ENCODE measurements at regions not wholly inside any gene's neighbourhood (a gene's known extent, or its start where the extent isn't known, plus 50 kb on each side); places are given as distances from the start of the nearest gene placed in this dataset.

GRCh38 chrX:81003491-81004185 is 194.0 kb upstream of the BRWD3 start:
- no peak for ATAC-seq
- Mint-ChIP-seq H3K4me3 (no peak overlapping the region), H3K4me1 (no peaks in the 10 kb centered on the region), H3K36me3 (ENCODE audit: low read depth) (no peaks in the 10 kb centered on the region), H3K27me3 (ENCODE audit: insufficient read depth, low read depth, poor library complexity) (peaks cover 1% of the 10 kb centered on the region), H3K27ac (no peak overlapping the region), H3K9me3 (peaks cover 36% of the 10 kb centered on the region)
- DNase-seq (ENCODE audit: low spot score): no peak
- no peak overlapping the region for H2AFZ ChIP-seq
- no peaks in the 10 kb centered on the region for H3K4me1 ChIP-seq (ENCODE audit: insufficient read depth)
- no peak overlapping the region for H3K4me3 ChIP-seq
- H3K9me2 ChIP-seq (ENCODE audit: insufficient read depth): no peaks in the 10 kb centered on the region
- no peak overlapping the region for H3K27ac ChIP-seq (ENCODE audit: low read depth)
- no peaks in the 10 kb centered on the region for H3K36me3 ChIP-seq (ENCODE audit: insufficient read depth)
- no peaks in the 10 kb centered on the region for H3K27me3 ChIP-seq (ENCODE audit: insufficient read depth)
- no peaks in the 10 kb centered on the region for H4K20me1 ChIP-seq (replicated peaks; ENCODE audit: insufficient read depth)
- H3K79me2 ChIP-seq (replicated peaks; ENCODE audit: insufficient read depth): no peaks in the 10 kb centered on the region
- no peak overlapping the region for H3K4me2 ChIP-seq
- TF ChIP-seq POLR2AphosphoS5 (IDR thresholded peaks at IDR 0.05; ENCODE audit: low read depth): no peak
- no peak for TF ChIP-seq ZNF462 (CRISPR knock-in tag; IDR thresholded peaks at IDR 0.05)
- TF ChIP-seq CREB1 (CRISPR knock-in tag; IDR thresholded peaks at IDR 0.05; ENCODE audit: low read depth): no peak
- no peak for TF ChIP-seq ZNF331 (CRISPR knock-in tag; IDR thresholded peaks at IDR 0.05; ENCODE audit: low read depth)
- no peak for TF ChIP-seq NANOG (IDR thresholded peaks at IDR 0.05; ENCODE audit: borderline replicate concordance)
- TF ChIP-seq ZNF114 (CRISPR knock-in tag; IDR thresholded peaks at IDR 0.05): no peak
- TF ChIP-seq EZH2 (IDR thresholded peaks at IDR 0.05; ENCODE audit: low read depth, unreplicated experiment): no peak
- TF ChIP-seq ETS1 (IDR thresholded peaks at IDR 0.05): no peak
- no peak for TF ChIP-seq STAT1 (IDR thresholded peaks at IDR 0.05; ENCODE audit: unreplicated experiment)
- no peak for TF ChIP-seq REST (IDR thresholded peaks at IDR 0.05; ENCODE audit: unreplicated experiment)
- no peak for TF ChIP-seq JUNB (IDR thresholded peaks at IDR 0.05; ENCODE audit: unreplicated experiment)
- TF ChIP-seq CTCF (conservative IDR thresholded peaks at IDR 0.05; ENCODE audit: low read depth in 2 of 2): no peak
- TF ChIP-seq EZH2phosphoT487 (IDR thresholded peaks at IDR 0.05; ENCODE audit: unreplicated experiment): no peak
- H3F3A ChIP-seq (replicated peaks; ENCODE audit: low read depth): no peaks in the 10 kb centered on the region
